Neural progenitor cell (in vitro differentiated cells): ENCODE measurements at regions not wholly inside any gene's neighbourhood (a gene's known extent, or its start where the extent isn't known, plus 50 kb on each side); places are given as distances from the start of the nearest gene placed in this dataset.

Source experiments
- DNase-seq: peaks from one replicate; pipeline ENCODE4 v3.0.0-alpha.2; 2016; ENCODE audit warnings: low spot score
- H2AFZ ChIP-seq: fragments of 200-600 bp; sonication (generic); replicated peaks from 2 replicates; pipeline ENCODE4 v1.6.1; 2016; ENCODE audit warnings: antibody characterized with exemption
- H3F3A ChIP-seq: fragments of 200-600 bp; sonication (generic); 2 replicates; pipeline ENCODE4 v1.6.1; 2016; ENCODE audit warnings: antibody characterized with exemption, low read depth
- H3K27ac ChIP-seq: fragments of 200-600 bp; sonication (generic); 2 replicates; pipeline ENCODE4 v1.5.1; 2016; ENCODE audit warnings: mild to moderate bottlenecking
- H3K27me3 ChIP-seq: fragments of 200-600 bp; sonication (generic); 2 replicates; pipeline ENCODE4 v1.6.1; 2016; ENCODE audit warnings: mild to moderate bottlenecking, moderate library complexity
- H3K36me3 ChIP-seq: fragments of 200-600 bp; sonication (generic); 2 replicates; pipeline ENCODE4 v1.5.1; 2016
- H3K4me1 ChIP-seq: fragments of 200-600 bp; sonication (generic); 2 replicates; pipeline ENCODE4 v1.6.1; 2016; ENCODE audit warnings: mixed run types
- H3K4me2 ChIP-seq: fragments of 200-600 bp; sonication (generic); 2 replicates; pipeline ENCODE4 v1.6.1; 2016
- H3K4me3 ChIP-seq: fragments of 200-600 bp; sonication (generic); 2 replicates; pipeline ENCODE4 v1.5.1; 2016
- H3K79me2 ChIP-seq: fragments of 200-600 bp; sonication (generic); 2 replicates; pipeline ENCODE4 v1.6.1; 2016; ENCODE audit warnings: low read depth
- H3K9ac ChIP-seq: fragments of 200-600 bp; sonication (generic); 2 replicates; pipeline ENCODE4 v1.6.1; 2016
- H3K9me3 ChIP-seq: fragments of 200-600 bp; sonication (generic); 2 replicates; pipeline ENCODE4 v1.5.1; 2016; ENCODE audit warnings: low read depth
- H4K20me1 ChIP-seq: fragments of 200-600 bp; sonication (generic); 2 replicates; pipeline ENCODE4 v1.6.1; 2016; ENCODE audit warnings: low read depth
- H3K27ac Mint-ChIP-seq: 3 replicates; pipeline ENCODE4 v1.8.0; 2021; ENCODE audit warnings: mixed read lengths
- H3K27me3 Mint-ChIP-seq: 2 replicates; pipeline ENCODE4 v1.8.0; 2022; ENCODE audit warnings: low read depth, mild to moderate bottlenecking, inconsistent platforms, moderate library complexity, mixed read lengths; ENCODE audit not compliant: insufficient read depth
- H3K36me3 Mint-ChIP-seq: 3 replicates; pipeline ENCODE4 v1.8.0; 2021; ENCODE audit warnings: mixed read lengths
- H3K4me1 Mint-ChIP-seq: 3 replicates; pipeline ENCODE4 v1.8.0; 2021; ENCODE audit warnings: mixed read lengths
- H3K4me3 Mint-ChIP-seq: 3 replicates; pipeline ENCODE4 v1.8.0; 2021; ENCODE audit warnings: mild to moderate bottlenecking, moderate library complexity, mixed read lengths
- H3K9me3 Mint-ChIP-seq: 3 replicates; pipeline ENCODE4 v1.8.0; 2020; ENCODE audit warnings: mixed read lengths
- EZH2 ChIP-seq: fragments of 200-600 bp; sonication (generic); IDR thresholded peaks from 2 replicates; pipeline ENCODE4 v1.6.1; 2017; ENCODE audit warnings: antibody characterized with exemption, mild to moderate bottlenecking, moderate library complexity
- EZH2phosphoT487 ChIP-seq: fragments of 200-600 bp; sonication (generic); IDR thresholded peaks from 2 replicates; pipeline ENCODE4 v1.6.1; 2017; ENCODE audit warnings: antibody characterized with exemption
- TF ChIP-seq, protein P1 (sequence below): fragments of 200-600 bp; sonication (generic); IDR thresholded peaks from 2 replicates; pipeline ENCODE4 v1.5.1; 2017; ENCODE audit warnings: antibody characterized with exemption, mild to moderate bottlenecking

DNA sequence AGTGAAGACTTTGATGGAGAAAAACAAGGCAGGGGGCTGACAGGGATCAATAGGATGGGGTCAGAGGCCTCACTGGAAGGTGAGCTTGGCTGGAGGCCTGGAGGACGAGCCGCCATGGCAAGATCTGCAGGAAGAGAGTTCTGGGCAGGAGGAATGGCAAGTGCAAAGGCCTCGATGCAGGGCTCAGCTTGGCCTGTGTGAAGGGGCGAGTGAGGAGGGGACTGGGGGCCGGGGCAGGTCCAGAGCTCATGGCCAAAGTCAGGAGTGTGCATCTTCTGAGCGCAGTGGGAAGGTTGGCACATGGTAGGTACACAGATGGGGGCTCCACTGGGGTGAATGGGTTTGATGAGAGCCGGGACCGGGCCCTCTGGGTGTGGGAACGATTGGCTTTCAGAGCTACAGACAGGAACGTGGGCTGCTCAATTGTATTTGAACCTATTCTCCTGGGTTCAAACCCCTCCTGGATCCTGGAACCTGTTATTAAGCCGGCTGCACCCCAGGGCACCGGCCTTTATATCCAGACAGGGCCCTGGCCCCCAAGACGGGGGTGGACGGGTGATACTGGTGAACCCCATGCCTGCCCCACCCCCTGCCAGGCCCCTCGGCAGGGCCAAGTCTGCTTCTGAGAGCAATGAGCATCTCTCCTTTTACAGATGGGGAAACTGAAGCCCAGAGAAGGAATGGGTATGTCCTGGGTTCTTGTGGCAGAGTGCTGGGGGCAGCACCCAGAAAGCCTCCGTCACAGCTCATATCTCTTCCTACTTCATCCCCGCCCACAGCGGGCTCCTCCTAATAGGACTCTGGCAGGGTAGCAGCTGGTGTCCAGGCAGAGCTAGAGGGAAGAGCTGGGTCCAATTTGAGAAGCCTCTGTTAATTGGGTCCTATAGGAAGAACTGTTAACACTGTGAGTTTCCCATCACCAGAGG, 106.1 kb downstream of the CEBPB start:
- H3K9ac ChIP-seq: no peak overlapping the region
- DNase-seq: no peak
- Mint-ChIP-seq H3K4me1 (peaks cover 12% of the 10 kb centered on the region), H3K36me3 (no peaks in the 10 kb centered on the region), H3K27me3 (peaks cover 6% of the 10 kb centered on the region), H3K4me3 (no peak overlapping the region), H3K27ac (peak overlapping the region; percentile 85), H3K9me3 (no peaks in the 10 kb centered on the region)
- H4K20me1 ChIP-seq: no peaks in the 10 kb centered on the region
- H3K4me2 ChIP-seq: no peak overlapping the region
- no peaks in the 10 kb centered on the region for H3K9me3 ChIP-seq
- H3K27me3 ChIP-seq: no peaks in the 10 kb centered on the region
- no peaks in the 10 kb centered on the region for H3K4me1 ChIP-seq
- H3F3A ChIP-seq: no peaks in the 10 kb centered on the region
- TF ChIP-seq, protein P1, sequence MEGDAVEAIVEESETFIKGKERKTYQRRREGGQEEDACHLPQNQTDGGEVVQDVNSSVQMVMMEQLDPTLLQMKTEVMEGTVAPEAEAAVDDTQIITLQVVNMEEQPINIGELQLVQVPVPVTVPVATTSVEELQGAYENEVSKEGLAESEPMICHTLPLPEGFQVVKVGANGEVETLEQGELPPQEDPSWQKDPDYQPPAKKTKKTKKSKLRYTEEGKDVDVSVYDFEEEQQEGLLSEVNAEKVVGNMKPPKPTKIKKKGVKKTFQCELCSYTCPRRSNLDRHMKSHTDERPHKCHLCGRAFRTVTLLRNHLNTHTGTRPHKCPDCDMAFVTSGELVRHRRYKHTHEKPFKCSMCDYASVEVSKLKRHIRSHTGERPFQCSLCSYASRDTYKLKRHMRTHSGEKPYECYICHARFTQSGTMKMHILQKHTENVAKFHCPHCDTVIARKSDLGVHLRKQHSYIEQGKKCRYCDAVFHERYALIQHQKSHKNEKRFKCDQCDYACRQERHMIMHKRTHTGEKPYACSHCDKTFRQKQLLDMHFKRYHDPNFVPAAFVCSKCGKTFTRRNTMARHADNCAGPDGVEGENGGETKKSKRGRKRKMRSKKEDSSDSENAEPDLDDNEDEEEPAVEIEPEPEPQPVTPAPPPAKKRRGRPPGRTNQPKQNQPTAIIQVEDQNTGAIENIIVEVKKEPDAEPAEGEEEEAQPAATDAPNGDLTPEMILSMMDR: no peak
- no peak for TF ChIP-seq EZH2phosphoT487
- H3K79me2 ChIP-seq: no peaks in the 10 kb centered on the region
- no peak overlapping the region for H3K27ac ChIP-seq
- no peak overlapping the region for H2AFZ ChIP-seq
- no peaks in the 10 kb centered on the region for H3K36me3 ChIP-seq
- H3K4me3 ChIP-seq: no peak overlapping the region

DNA sequence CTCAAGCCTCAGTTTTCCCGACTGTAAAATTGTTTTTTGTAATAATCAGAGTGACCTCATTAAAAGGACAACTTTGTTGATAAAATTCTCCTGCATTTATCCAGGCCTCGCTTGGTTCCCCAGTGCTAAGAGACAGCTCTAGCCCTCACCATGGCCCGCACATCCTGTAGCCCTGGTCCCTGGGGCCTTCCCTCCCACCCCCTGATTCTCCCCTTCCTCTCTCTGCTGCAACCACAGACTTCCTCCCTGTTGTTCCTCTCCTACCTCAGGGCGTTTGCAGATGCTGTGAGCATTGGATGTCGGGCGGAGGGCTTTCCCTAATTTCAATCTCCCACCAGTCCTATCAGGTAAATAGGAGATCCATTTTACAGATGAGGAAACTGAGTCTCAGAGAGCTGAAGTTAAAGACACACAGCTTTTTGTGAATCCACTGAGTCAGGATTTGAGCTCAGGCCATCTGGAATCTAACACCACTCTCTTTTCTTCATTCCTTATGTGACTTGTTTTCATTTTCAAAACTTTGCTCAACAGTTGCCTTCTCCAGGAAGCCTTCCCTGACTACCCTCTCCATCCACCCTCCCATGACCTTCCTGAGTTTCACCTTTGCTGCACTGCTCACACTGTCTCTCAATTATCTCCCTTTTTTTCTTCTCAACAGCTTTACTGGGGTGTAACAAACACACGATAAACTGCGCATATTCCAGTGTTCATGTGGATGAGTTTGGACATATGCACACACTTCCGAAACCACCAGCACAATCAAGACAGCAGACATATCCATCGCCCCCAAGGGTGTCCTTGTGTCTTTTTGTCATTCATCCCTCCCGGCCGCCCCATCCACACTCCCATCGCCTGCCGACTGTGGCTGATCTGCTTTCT, 107.1 kb downstream of the CEBPB start:
- no peaks in the 10 kb centered on the region for H3K36me3 Mint-ChIP-seq

DNA sequence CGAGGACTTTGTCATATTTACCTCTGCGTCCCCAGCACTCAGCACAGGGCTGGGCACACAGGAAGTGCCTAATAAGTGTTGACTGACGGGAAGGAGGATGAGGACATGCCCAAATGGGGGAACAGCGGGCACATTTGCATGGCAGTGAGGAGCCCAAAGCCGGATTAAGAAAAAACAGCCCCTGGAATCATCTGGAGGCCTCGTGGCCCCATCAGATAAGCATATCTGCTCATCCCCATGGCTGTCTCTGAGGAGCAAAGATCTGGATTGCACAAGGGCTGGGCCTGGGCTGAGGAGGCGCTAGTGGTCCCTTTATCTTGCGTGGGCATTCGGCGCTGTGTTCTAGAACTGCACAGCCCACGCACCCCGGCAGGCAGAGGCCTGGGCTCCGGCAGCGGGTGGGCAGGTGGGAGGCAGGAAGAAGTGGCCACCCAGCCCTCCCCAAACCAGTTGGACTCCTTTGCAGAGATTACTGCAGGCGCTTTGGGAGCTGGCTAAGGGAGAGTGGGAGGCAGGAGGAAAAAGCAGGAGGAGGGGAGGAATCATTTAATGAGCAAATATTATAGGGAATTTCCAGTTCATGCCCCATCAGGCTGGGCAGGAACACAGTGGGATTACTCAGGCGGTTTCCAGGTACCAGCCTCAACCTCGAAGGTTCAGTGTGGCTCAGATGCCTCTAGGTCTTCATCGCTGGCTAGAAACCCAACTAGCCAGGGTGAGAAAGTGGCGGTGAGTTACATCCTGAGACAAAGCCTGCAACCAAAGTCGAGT, 108.1 kb downstream of the CEBPB start:
- no peak for TF ChIP-seq EZH2
- TF ChIP-seq, protein P1: no peak
- TF ChIP-seq EZH2phosphoT487: no peak
- no peaks in the 10 kb centered on the region for H3K27me3 ChIP-seq
- no peak overlapping the region for H3K4me3 ChIP-seq
- H2AFZ ChIP-seq: no peak overlapping the region
- H3K79me2 ChIP-seq: no peaks in the 10 kb centered on the region
- no peaks in the 10 kb centered on the region for H3K9me3 ChIP-seq
- H3K27ac ChIP-seq: no peak overlapping the region
- H3K9ac ChIP-seq: no peak overlapping the region
- no peaks in the 10 kb centered on the region for H3F3A ChIP-seq
- H3K4me1 ChIP-seq: no peaks in the 10 kb centered on the region
- no peak for DNase-seq
- Mint-ChIP-seq H3K9me3 (no peaks in the 10 kb centered on the region), H3K4me1 (peaks cover 15% of the 10 kb centered on the region), H3K27ac (peak overlapping the region; percentile 47), H3K4me3 (no peak overlapping the region), H3K27me3 (peaks cover 5% of the 10 kb centered on the region), H3K36me3 (no peaks in the 10 kb centered on the region)
- H3K4me2 ChIP-seq: no peak overlapping the region
- H4K20me1 ChIP-seq: no peaks in the 10 kb centered on the region
- H3K36me3 ChIP-seq: no peaks in the 10 kb centered on the region

More for the DNA sequence above, 107.1 kb downstream of the CEBPB start:
- TF ChIP-seq EZH2 (no peak), EZH2phosphoT487 (no peak)
- TF ChIP-seq, protein P1: no peak
- Mint-ChIP-seq H3K27me3 (peaks cover 6% of the 10 kb centered on the region), H3K27ac (peak overlapping the region; percentile 47), H3K9me3 (no peaks in the 10 kb centered on the region), H3K4me3 (peak overlapping the region; percentile 3), H3K4me1 (peaks cover 12% of the 10 kb centered on the region)
- no peaks in the 10 kb centered on the region for H4K20me1 ChIP-seq
- DNase-seq: no peak
- no peaks in the 10 kb centered on the region for H3K9me3 ChIP-seq
- H3K27ac ChIP-seq: no peak overlapping the region
- no peaks in the 10 kb centered on the region for H3K36me3 ChIP-seq
- no peak overlapping the region for H3K4me3 ChIP-seq
- no peaks in the 10 kb centered on the region for H3F3A ChIP-seq
- H3K4me2 ChIP-seq: no peak overlapping the region
- no peak overlapping the region for H2AFZ ChIP-seq
- H3K9ac ChIP-seq: no peak overlapping the region
- no peaks in the 10 kb centered on the region for H3K4me1 ChIP-seq
- no peaks in the 10 kb centered on the region for H3K79me2 ChIP-seq
- no peaks in the 10 kb centered on the region for H3K27me3 ChIP-seq
